ENCODE measurements at regions not wholly inside any gene's neighbourhood (a gene's known extent, or its start where the extent isn't known, plus 50 kb on each side); places are given as distances from the start of the nearest gene placed in this dataset.

- no peak for TF ChIP-seq CTCF (conservative IDR thresholded peaks at IDR 0.05)
- TF ChIP-seq ZFX (IDR thresholded peaks at IDR 0.05), result no peak
Observed at GRCh38 chr6:99138445-99138844, 190.7 kb upstream of the FBXL4 start.
